ENCODE measurements at regions not wholly inside any gene's neighbourhood (a gene's known extent, or its start where the extent isn't known, plus 50 kb on each side); places are given as distances from the start of the nearest gene placed in this dataset.
A peak's percentile ranks its signal among the peaks of the same experiment; 100 is the strongest.

- DNase-seq (ENCODE audit: low read depth): no peak
Measured at GRCh38 chr5:53367727-53368126, 112.7 kb upstream of the FST start.

- DNase-seq (ENCODE audit: low read depth): peak; percentile 79
Measured at GRCh38 chr5:53368516-53368915, 111.9 kb upstream of the FST start.

- no peak for DNase-seq (ENCODE audit: low read depth)
Measured at GRCh38 chr5:53368966-53369605, 111.3 kb upstream of the FST start.

GRCh38 chr5:53369681-53370080 lies 110.7 kb upstream of the FST start:
- DNase-seq (ENCODE audit: low read depth): no peak

GRCh38 chr5:53373451-53374158 lies 106.8 kb upstream of the FST start:
- peak; percentile 83 for DNase-seq (ENCODE audit: low read depth)

- DNase-seq (ENCODE audit: low read depth): no peak
Measured at GRCh38 chr5:53376853-53377252, 103.6 kb upstream of the FST start.

GRCh38 chr5:53378190-53378589 lies 102.2 kb upstream of the FST start:
- DNase-seq (ENCODE audit: low read depth): peak; percentile 38

- peak; percentile 87 for DNase-seq (ENCODE audit: low read depth)
Measured at GRCh38 chr5:53378590-53379247, 101.7 kb upstream of the FST start.

- peak; percentile 64 for DNase-seq (ENCODE audit: low read depth)
Measured at GRCh38 chr5:53386341-53386740, 94.1 kb upstream of the FST start.

- DNase-seq (ENCODE audit: low read depth): no peak
Measured at GRCh38 chr5:53389093-53389492, 91.3 kb upstream of the FST start.

GRCh38 chr5:53392073-53392472 lies 88.4 kb upstream of the FST start:
- no peak for DNase-seq (ENCODE audit: low read depth)

- DNase-seq (ENCODE audit: low read depth): no peak
Measured at GRCh38 chr5:53394808-53395207, 85.6 kb upstream of the FST start.

- DNase-seq (ENCODE audit: low read depth): peak; percentile 40
Measured at GRCh38 chr5:53397141-53397757, 83.2 kb upstream of the FST start.

GRCh38 chr5:53397845-53398244 lies 82.6 kb upstream of the FST start:
- peak; percentile 89 for DNase-seq (ENCODE audit: low read depth)

- DNase-seq (ENCODE audit: low read depth): no peak
Measured at GRCh38 chr5:53399926-53400697, 80.3 kb upstream of the FST start.

GRCh38 chr5:53403291-53403690 lies 77.1 kb upstream of the FST start:
- DNase-seq (ENCODE audit: low read depth): no peak

GRCh38 chr5:53403758-53404157 lies 76.7 kb upstream of the FST start:
- peak; percentile 43 for DNase-seq (ENCODE audit: low read depth)

- no peak for DNase-seq (ENCODE audit: low read depth)
Measured at GRCh38 chr5:53405396-53405795, 75.0 kb upstream of the FST start.

- DNase-seq (ENCODE audit: low read depth): peak; percentile 98
Measured at GRCh38 chr5:53406630-53407316, 73.7 kb upstream of the FST start.

- DNase-seq (ENCODE audit: low read depth): peak; percentile 92
Measured at GRCh38 chr5:53407373-53407772, 73.1 kb upstream of the FST start.

GRCh38 chr5:53411388-53411787 lies 69.0 kb upstream of the FST start:
- DNase-seq (ENCODE audit: low read depth): no peak
